Lower leg skin (tissue), 3 donors: ENCODE measurements at regions not wholly inside any gene's neighbourhood (a gene's known extent, or its start where the extent isn't known, plus 50 kb on each side); places are given as distances from the start of the nearest gene placed in this dataset.

Source experiments
- POLR2A ChIP-seq, 2 donors: fragments of 450-650 bp; IDR thresholded peaks; one replicate each; pipeline ENCODE4 v1.6.1; 2016 to 2017; ENCODE audit warnings: antibody characterized with exemption in 2 of 2, mild to moderate bottlenecking in 1 of 2, moderate library complexity in 1 of 2
- TF ChIP-seq, protein P1 (sequence below), 3 donors: fragments of 450-650 bp; IDR thresholded peaks; one replicate each; pipeline ENCODE4 v1.5.1; 2016; ENCODE audit warnings: antibody characterized with exemption in 3 of 3, mild to moderate bottlenecking in 3 of 3, moderate library complexity in 2 of 3

DNA sequence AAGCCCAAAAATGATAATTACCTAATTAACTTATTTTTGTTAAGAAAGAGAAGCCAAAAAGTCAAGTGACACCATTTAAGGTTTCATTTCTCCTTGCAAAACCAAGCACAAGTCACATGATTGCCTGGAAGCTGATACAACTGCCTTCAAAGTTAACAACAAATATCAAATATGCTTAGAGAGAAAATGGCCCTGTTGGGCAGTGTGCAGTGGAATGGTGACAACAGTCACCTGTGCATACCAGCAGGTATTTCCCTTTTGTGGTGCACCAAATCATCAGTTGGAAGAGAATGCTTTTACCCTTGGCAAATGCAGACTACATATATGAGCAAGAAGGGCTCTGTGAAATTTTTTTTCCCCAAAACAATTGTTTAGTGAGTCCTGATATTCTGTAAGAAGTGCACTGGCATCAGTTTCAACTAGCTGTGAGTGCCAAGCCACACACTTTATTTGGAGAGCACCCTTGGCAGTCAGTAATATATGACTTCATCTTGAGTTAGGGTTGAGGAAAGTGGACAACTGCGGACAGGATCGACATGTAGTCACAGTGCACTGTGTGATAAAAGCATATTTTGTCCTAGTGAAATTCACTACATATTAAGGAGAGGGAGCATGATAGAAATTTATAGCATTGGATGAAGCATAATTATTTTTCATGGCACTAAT, 74.9 kb upstream of the DOCK10 start:
- TF ChIP-seq, protein P1, sequence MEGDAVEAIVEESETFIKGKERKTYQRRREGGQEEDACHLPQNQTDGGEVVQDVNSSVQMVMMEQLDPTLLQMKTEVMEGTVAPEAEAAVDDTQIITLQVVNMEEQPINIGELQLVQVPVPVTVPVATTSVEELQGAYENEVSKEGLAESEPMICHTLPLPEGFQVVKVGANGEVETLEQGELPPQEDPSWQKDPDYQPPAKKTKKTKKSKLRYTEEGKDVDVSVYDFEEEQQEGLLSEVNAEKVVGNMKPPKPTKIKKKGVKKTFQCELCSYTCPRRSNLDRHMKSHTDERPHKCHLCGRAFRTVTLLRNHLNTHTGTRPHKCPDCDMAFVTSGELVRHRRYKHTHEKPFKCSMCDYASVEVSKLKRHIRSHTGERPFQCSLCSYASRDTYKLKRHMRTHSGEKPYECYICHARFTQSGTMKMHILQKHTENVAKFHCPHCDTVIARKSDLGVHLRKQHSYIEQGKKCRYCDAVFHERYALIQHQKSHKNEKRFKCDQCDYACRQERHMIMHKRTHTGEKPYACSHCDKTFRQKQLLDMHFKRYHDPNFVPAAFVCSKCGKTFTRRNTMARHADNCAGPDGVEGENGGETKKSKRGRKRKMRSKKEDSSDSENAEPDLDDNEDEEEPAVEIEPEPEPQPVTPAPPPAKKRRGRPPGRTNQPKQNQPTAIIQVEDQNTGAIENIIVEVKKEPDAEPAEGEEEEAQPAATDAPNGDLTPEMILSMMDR (IDR thresholded peaks at IDR 0.05), result no peak
- no peak for TF ChIP-seq POLR2A (IDR thresholded peaks at IDR 0.05)
